Pancreas (tissue), 10 donors: ENCODE measurements at regions not wholly inside any gene's neighbourhood (a gene's known extent, or its start where the extent isn't known, plus 50 kb on each side); places are given as distances from the start of the nearest gene placed in this dataset.

Experiments
- ATAC-seq, 4 donors: fragments of 200-7000 bp; cut with Tn5 transposase; one replicate each; pipeline versions ENCODE4 v1.8.0 to v1.9.1; 2020; ENCODE audit warnings: mild to moderate bottlenecking in 4 of 4, moderate library complexity in 4 of 4
- DNase-seq, 6 donors: peaks; one replicate each; pipeline ENCODE4 v3.0.0-alpha.2; 2020
- FAIRE-seq: peaks from 2 replicates; lab custom pipeline; 2012; peaks lifted over from hg19 to GRCh38; lab: Jason Lieb, UNC
- H3K27ac ChIP-seq, 4 donors: fragments of 200-600 bp; sonication (generic); 1 replicate in 3 of 4; 2 replicates in 1 of 4; pipeline versions ENCODE4 v1.5.0 to v1.8.0; 2020
- H3K27me3 ChIP-seq, 4 donors: fragments of 200-600 bp; one replicate each; pipeline ENCODE4 v1.8.0; 2021
- H3K36me3 ChIP-seq, 3 donors: fragments of 200-600 bp; sonication (generic) in 1 of 3; one replicate each; pipeline versions ENCODE4 v1.5.0 to v1.8.0; 2020 to 2021
- H3K4me1 ChIP-seq, 3 donors: fragments of 200-600 bp; one replicate each; pipeline ENCODE4 v1.8.0; 2021
- H3K4me3 ChIP-seq, 4 donors: fragments of 200-600 bp; sonication (generic) in 2 of 4; one replicate each; pipeline versions ENCODE4 v1.5.0 to v1.8.0; 2020 to 2021
- H3K9me3 ChIP-seq, 4 donors: fragments of 200-600 bp; one replicate each; pipeline ENCODE4 v1.8.0; 2021
- WGBS, 2 donors: extraction: QIAGEN DNeasy Blood & Tissue Kit; methylation state at CpG; one replicate each; pipeline ENCODE4 v1.1.7; 2013; 5-methylcytosine and 5-hydroxymethylcytosine counted together
- intact Hi-C, 3 donors: fragments of 100-400 bp; cut with DNase I; formaldehyde crosslinking; loops; one replicate each; pipeline versions ENCODE4 v1.11.1 to v1.14.2; 2022
- TF ChIP-seq, protein P1 (sequence below), 4 donors: fragments of 200-600 bp; sonication (generic) in 3 of 4; IDR thresholded peaks; one replicate each; pipeline versions ENCODE4 v1.5.0 to v1.8.0; 2021; ENCODE audit warnings: antibody characterized with exemption in 4 of 4
- donor health status: healthy with polysubstance abuse.
- donor health status: DM: no; HTN: no; CAD: no; lungs with moderate emphysema.
- donor health status: DM: no; HTN: no; CAD: no.
- donor health status: control.
- donor health status: control.
- donor health status: Bipolar disorder and iron deficiency.
- donor health status: DM: yes; HTN: yes; CAD: no.
- donor health status: DM: no; HTN: no; CAD: no.
- donor health status: DM: no; HTN: no; CAD: no.
- donor health status: DM: yes; HTN: yes; CAD: no.

GRCh38 chr18:65124633-65125032 is 626.2 kb upstream of the CDH7 start:
- TF ChIP-seq, protein P1, sequence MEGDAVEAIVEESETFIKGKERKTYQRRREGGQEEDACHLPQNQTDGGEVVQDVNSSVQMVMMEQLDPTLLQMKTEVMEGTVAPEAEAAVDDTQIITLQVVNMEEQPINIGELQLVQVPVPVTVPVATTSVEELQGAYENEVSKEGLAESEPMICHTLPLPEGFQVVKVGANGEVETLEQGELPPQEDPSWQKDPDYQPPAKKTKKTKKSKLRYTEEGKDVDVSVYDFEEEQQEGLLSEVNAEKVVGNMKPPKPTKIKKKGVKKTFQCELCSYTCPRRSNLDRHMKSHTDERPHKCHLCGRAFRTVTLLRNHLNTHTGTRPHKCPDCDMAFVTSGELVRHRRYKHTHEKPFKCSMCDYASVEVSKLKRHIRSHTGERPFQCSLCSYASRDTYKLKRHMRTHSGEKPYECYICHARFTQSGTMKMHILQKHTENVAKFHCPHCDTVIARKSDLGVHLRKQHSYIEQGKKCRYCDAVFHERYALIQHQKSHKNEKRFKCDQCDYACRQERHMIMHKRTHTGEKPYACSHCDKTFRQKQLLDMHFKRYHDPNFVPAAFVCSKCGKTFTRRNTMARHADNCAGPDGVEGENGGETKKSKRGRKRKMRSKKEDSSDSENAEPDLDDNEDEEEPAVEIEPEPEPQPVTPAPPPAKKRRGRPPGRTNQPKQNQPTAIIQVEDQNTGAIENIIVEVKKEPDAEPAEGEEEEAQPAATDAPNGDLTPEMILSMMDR (IDR thresholded peaks at IDR 0.05), result no peak
- DNase-seq, result no peak
- FAIRE-seq, result no peak
- no peaks in the 10 kb centered on the region for H3K4me1 ChIP-seq
- intact Hi-C loops, result no loop called here
- H3K27me3 ChIP-seq, result no peaks in the 10 kb centered on the region
- no peak for ATAC-seq
- H3K9me3 ChIP-seq, result no peaks in the 10 kb centered on the region
- WGBS, 2 donors, result 61 to 74% methylated on average over 3 of the region's 3 CpGs
- H3K27ac ChIP-seq, result no peak overlapping the region
- peak overlapping the region in 1 of 4 donors; percentile 3 for H3K4me3 ChIP-seq
- no peaks in the 10 kb centered on the region for H3K36me3 ChIP-seq

- ATAC-seq (no peak), DNase-seq (no peak), FAIRE-seq (no peak)
- Histone ChIP-seq H3K4me1 (no peaks in the 10 kb centered on the region), H3K36me3 (no peaks in the 10 kb centered on the region), H3K4me3 (no peak overlapping the region), H3K27ac (no peak overlapping the region), H3K27me3 (no peaks in the 10 kb centered on the region), H3K9me3 (no peaks in the 10 kb centered on the region)
- TF ChIP-seq, protein P1 (IDR thresholded peaks at IDR 0.05), result no peak
- intact Hi-C loops, result no loop called here
These were observed 646.9 kb upstream of the CDH7 start for GRCh38 chr18:65103864-65104263.

GRCh38 chr18:65093346-65093745 is 657.5 kb upstream of the CDH7 start:
- intact Hi-C loops, result loop anchor here in 1 of 3 donors (10.0 kb wide), 1 partner anchor 1059 kb away; no protein-coding TSS in a partner anchor
- TF ChIP-seq, protein P1 (IDR thresholded peaks at IDR 0.05), result no peak
- no peaks in the 10 kb centered on the region for H3K27me3 ChIP-seq
- no peak for ATAC-seq
- no peaks in the 10 kb centered on the region for H3K36me3 ChIP-seq
- no peak overlapping the region for H3K4me3 ChIP-seq
- H3K27ac ChIP-seq, result no peak overlapping the region
- H3K9me3 ChIP-seq, result no peaks in the 10 kb centered on the region
- WGBS, 2 donors, result 77 to 78% methylated on average over 4 of the region's 4 CpGs
- DNase-seq, result no peak
- no peak for FAIRE-seq
- H3K4me1 ChIP-seq, result no peaks in the 10 kb centered on the region

GRCh38 chr18:65091744-65092329 is 659.0 kb upstream of the CDH7 start:
- TF ChIP-seq, protein P1 (IDR thresholded peaks at IDR 0.05), result peak in 2 of 4 donors; percentile 36 to 51
- no peaks in the 10 kb centered on the region for H3K9me3 ChIP-seq
- no peak for FAIRE-seq
- WGBS, 2 donors, result 8 to 9% methylated on average over 4 of the region's 4 CpGs
- peak in 3 of 4 donors; percentile 59 to 67 (median 66) for ATAC-seq
- no peaks in the 10 kb centered on the region for H3K27me3 ChIP-seq
- no peaks in the 10 kb centered on the region for H3K36me3 ChIP-seq
- no peak overlapping the region for H3K4me3 ChIP-seq
- no peak for DNase-seq
- no peaks in the 10 kb centered on the region for H3K4me1 ChIP-seq
- H3K27ac ChIP-seq, result no peak overlapping the region
- intact Hi-C loops, result loop anchor here in 1 of 3 donors (10.0 kb wide), 1 partner anchor 1057 kb away; no protein-coding TSS in a partner anchor

DNA sequence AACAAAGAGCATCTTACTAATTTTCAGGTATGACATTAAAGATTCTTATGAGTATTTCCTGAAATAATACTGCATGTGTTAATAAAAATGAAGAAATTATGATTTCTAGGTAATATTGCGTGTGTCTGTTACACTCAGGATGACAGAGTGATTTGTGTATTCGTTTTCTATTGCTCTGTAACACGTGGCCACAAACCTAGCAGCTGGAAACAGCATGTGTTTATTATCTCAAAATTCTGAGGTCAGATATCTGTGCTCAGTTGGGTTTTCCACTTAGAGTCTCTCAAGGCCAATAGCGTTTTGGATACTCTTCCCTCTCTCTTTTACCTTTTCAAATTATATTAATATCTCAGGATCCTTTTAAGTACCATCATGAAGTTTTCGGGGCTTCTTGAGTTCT is 667.9 kb upstream of the CDH7 start:
- FAIRE-seq, result no peak
- no peak overlapping the region for H3K4me3 ChIP-seq
- H3K27ac ChIP-seq, result no peak overlapping the region
- H3K4me1 ChIP-seq, result no peaks in the 10 kb centered on the region
- intact Hi-C loops, result no loop called here
- TF ChIP-seq, protein P1 (IDR thresholded peaks at IDR 0.05), result no peak
- no peaks in the 10 kb centered on the region for H3K36me3 ChIP-seq
- no peak for DNase-seq
- no peaks in the 10 kb centered on the region for H3K9me3 ChIP-seq
- ATAC-seq, result no peak
- no peaks in the 10 kb centered on the region for H3K27me3 ChIP-seq
- WGBS, 2 donors, result 43 to 48% methylated on average over 5 of the region's 5 CpGs
